ENCODE measurements at regions not wholly inside any gene's neighbourhood (a gene's known extent, or its start where the extent isn't known, plus 50 kb on each side); places are given as distances from the start of the nearest gene placed in this dataset.

GRCh38 chr7:46850563-46851330, 731.2 kb downstream of the TNS3 start:
- DNase-seq = no peak

GRCh38 chr7:46848944-46849343, 733.0 kb downstream of the TNS3 start:
- DNase-seq = no peak

GRCh38 chr7:46848311-46848710, 733.6 kb downstream of the TNS3 start:
- no peak for DNase-seq

- no peak for DNase-seq
Observed at GRCh38 chr7:46847126-46847525, 734.8 kb downstream of the TNS3 start.

- no peak for DNase-seq
Observed at GRCh38 chr7:46844486-46844885, 737.4 kb downstream of the TNS3 start.

GRCh38 chr7:46841248-46841647, 740.7 kb downstream of the TNS3 start:
- DNase-seq = no peak

- DNase-seq = no peak
Observed at GRCh38 chr7:46839651-46840050, 742.3 kb downstream of the TNS3 start.

- DNase-seq = no peak
Observed at GRCh38 chr7:46838463-46838862, 743.4 kb downstream of the TNS3 start.

- no peak for DNase-seq
Observed at GRCh38 chr7:46835556-46835955, 746.4 kb downstream of the TNS3 start.

- no peak for DNase-seq
Observed at GRCh38 chr7:46834921-46835320, 747.0 kb downstream of the TNS3 start.

- DNase-seq = no peak
Observed at GRCh38 chr7:46833197-46833596, 748.7 kb downstream of the TNS3 start.

- no peak for DNase-seq
Observed at GRCh38 chr7:46832136-46832535, 749.8 kb downstream of the TNS3 start.

- no peak for DNase-seq
Observed at GRCh38 chr7:46819819-46820218, 762.1 kb downstream of the TNS3 start.

- no peak for DNase-seq
Observed at GRCh38 chr7:46814516-46815250, 767.2 kb downstream of the TNS3 start.

- no peak for DNase-seq
Observed at GRCh38 chr7:46812101-46812675, 769.7 kb downstream of the TNS3 start.

- DNase-seq = no peak
Observed at GRCh38 chr7:46811529-46811928, 770.4 kb downstream of the TNS3 start.

GRCh38 chr7:46810986-46811385, 770.9 kb downstream of the TNS3 start:
- no peak for DNase-seq

- no peak for DNase-seq
Observed at GRCh38 chr7:46809886-46810285, 772.0 kb downstream of the TNS3 start.

- no peak for DNase-seq
Observed at GRCh38 chr7:46806856-46807255, 775.1 kb downstream of the TNS3 start.

- DNase-seq = no peak
Observed at GRCh38 chr7:46802479-46802878, 779.4 kb downstream of the TNS3 start.

- DNase-seq = no peak
Observed at GRCh38 chr7:46791188-46791587, 790.7 kb downstream of the TNS3 start.

- no peak for DNase-seq
Observed at GRCh38 chr7:46786995-46787394, 794.9 kb downstream of the TNS3 start.

- no peak for DNase-seq
Observed at GRCh38 chr7:46786221-46786954, 795.5 kb downstream of the TNS3 start.

All from retina (tissue), 1 donor.